LNCAP (cell line): ENCODE measurements at regions not wholly inside any gene's neighbourhood (a gene's known extent, or its start where the extent isn't known, plus 50 kb on each side); places are given as distances from the start of the nearest gene placed in this dataset.

Experiments
- CTCF ChIP-seq: fragments of 450-650 bp; IDR thresholded peaks from 2 replicates; pipeline ENCODE4 v1.5.1; 2017; ENCODE audit warnings: mild to moderate bottlenecking

GRCh38 chr21:15274701-15275485 is 210.1 kb upstream of the NRIP1 start:
- no peak for TF ChIP-seq CTCF

- no peak for TF ChIP-seq CTCF
These were observed 210.9 kb upstream of the NRIP1 start for GRCh38 chr21:15275615-15276235.

GRCh38 chr21:15276243-15276642 is 211.4 kb upstream of the NRIP1 start:
- TF ChIP-seq CTCF: no peak

GRCh38 chr21:15277466-15277865 is 212.7 kb upstream of the NRIP1 start:
- no peak for TF ChIP-seq CTCF

- TF ChIP-seq CTCF: no peak
These were observed 213.5 kb upstream of the NRIP1 start for GRCh38 chr21:15278279-15278678.

GRCh38 chr21:15278851-15279250 is 214.1 kb upstream of the NRIP1 start:
- no peak for TF ChIP-seq CTCF

- TF ChIP-seq CTCF: no peak
These were observed 214.7 kb upstream of the NRIP1 start for GRCh38 chr21:15279482-15279881.
